B cell (primary cell): ENCODE measurements at regions not wholly inside any gene's neighbourhood (a gene's known extent, or its start where the extent isn't known, plus 50 kb on each side); places are given as distances from the start of the nearest gene placed in this dataset.

ENCODE experiments used
- ATAC-seq: fragments of 200-7000 bp; cut with Tn5 transposase; one replicate; pipeline ENCODE4 v1.10.0; 2021; ENCODE audit warnings: low read depth, mild to moderate bottlenecking, moderate number of reproducible peaks, moderate library complexity
- CTCF ChIA-PET: fragments of 350-600 bp; sonication (Branson Sonifier 250); formaldehyde crosslinking; loops from one replicate; lab custom pipeline; 2021; ENCODE audit warnings: antibody characterized with exemption, inconsistent platforms; lab: Charles Lee
- POLR2A ChIA-PET: fragments of 350-600 bp; sonication (Branson Sonifier 250); formaldehyde crosslinking; loops from one replicate; lab custom pipeline; 2021; ENCODE audit warnings: antibody characterized with exemption; lab: Charles Lee
- DNase-seq: peaks from one replicate; pipeline ENCODE4 v3.0.0; 2013
- H2AFZ ChIP-seq: 2 replicates; pipeline ENCODE4 v1.6.1; 2012; ENCODE audit warnings: mild to moderate bottlenecking, low read depth, low read length; ENCODE audit not compliant: insufficient read depth, poor library complexity, severe bottlenecking
- H3K27ac ChIP-seq, 2 donors: 1 replicate in 1 of 2; 2 replicates in 1 of 2; pipeline ENCODE4 v1.5.1; 2012 to 2013; ENCODE audit warnings: low read length in 2 of 2, mild to moderate bottlenecking in 2 of 2, moderate library complexity in 1 of 2
- H3K27me3 ChIP-seq, 4 experiments: fragments of 200-600 bp in 1 of 4; sonication (generic) in 1 of 4; replicated peaks in 1 of 4; 1 replicate in 2 of 4; 2 replicates in 2 of 4; pipeline versions ENCODE4 v1.6.1 to v1.7.0; 2013 to 2016; ENCODE audit warnings: low read length in 3 of 4, mild to moderate bottlenecking in 2 of 4, mixed read lengths in 1 of 4, moderate library complexity in 1 of 4; ENCODE audit not compliant: insufficient read depth in 4 of 4, control insufficient read depth in 3 of 4; ENCODE audit errors: control extremely low read depth in 1 of 4
- H3K36me3 ChIP-seq, 2 experiments: replicated peaks in 1 of 2; 1 replicate in 1 of 2; 2 replicates in 1 of 2; pipeline versions ENCODE4 v1.6.1 to v1.7.1; 2013; ENCODE audit warnings: low read length in 1 of 2; ENCODE audit not compliant: insufficient read depth in 2 of 2, control insufficient read depth in 1 of 2; ENCODE audit errors: control extremely low read depth in 1 of 2, extremely low read depth in 1 of 2
- H3K4me1 ChIP-seq, 2 donors: fragments of 200-600 bp in 1 of 2; sonication (generic) in 1 of 2; 1 replicate in 1 of 2; 2 replicates in 1 of 2; pipeline versions ENCODE4 v1.5.1 to v1.6.1; 2013 to 2017; ENCODE audit warnings: low read length in 2 of 2; ENCODE audit not compliant: control insufficient read depth in 2 of 2, insufficient read depth in 2 of 2
- H3K4me2 ChIP-seq: replicated peaks from 2 replicates; pipeline ENCODE3; 2012; ENCODE audit warnings: mild to moderate bottlenecking, low read depth, low read length; ENCODE audit not compliant: poor library complexity, severe bottlenecking
- H3K4me3 ChIP-seq, 5 experiments: fragments of 200-600 bp in 1 of 5; sonication (generic) in 1 of 5; 1 replicate in 3 of 5; 2 replicates in 2 of 5; pipeline versions ENCODE4 v1.5.1 to v1.7.0; 2011 to 2016; ENCODE audit warnings: low read length in 4 of 5, mild to moderate bottlenecking in 4 of 5, low read depth in 2 of 5, control low read depth in 1 of 5, moderate library complexity in 1 of 5; ENCODE audit not compliant: insufficient read depth in 1 of 5; ENCODE audit errors: control extremely low read depth in 1 of 5, extremely low read depth in 1 of 5
- H3K79me2 ChIP-seq: fragments of 200-600 bp; sonication (generic); one replicate; pipeline ENCODE4 v1.6.0; 2016; ENCODE audit warnings: low read length; ENCODE audit not compliant: control insufficient read depth, insufficient read depth
- H3K9ac ChIP-seq: fragments of 200-600 bp; sonication (generic); 2 replicates; pipeline ENCODE4 v1.6.1; 2017; ENCODE audit warnings: mild to moderate bottlenecking, low read length, moderate library complexity
- H3K9me3 ChIP-seq, 3 donors: one replicate each; pipeline versions ENCODE4 v1.6.1 to v1.7.1; 2013; ENCODE audit warnings: low read length in 2 of 3; ENCODE audit not compliant: control insufficient read depth in 2 of 3, insufficient read depth in 1 of 3; ENCODE audit errors: control extremely low read depth in 1 of 3
- H4K20me1 ChIP-seq: 2 replicates; pipeline ENCODE4 v1.6.0; 2012; ENCODE audit warnings: mild to moderate bottlenecking, low read length; ENCODE audit not compliant: insufficient read depth, control insufficient read depth, poor library complexity, severe bottlenecking
- H3K27ac Mint-ChIP-seq: one replicate; pipeline ENCODE4 v1.8.0; 2021; ENCODE audit warnings: mixed read lengths
- H3K27me3 Mint-ChIP-seq: one replicate; pipeline ENCODE4 v1.8.0; 2021; ENCODE audit warnings: mixed read lengths
- H3K4me1 Mint-ChIP-seq: one replicate; pipeline ENCODE4 v1.8.0; 2021; ENCODE audit warnings: mixed read lengths
- H3K4me3 Mint-ChIP-seq: one replicate; pipeline ENCODE4 v1.8.0; 2021; ENCODE audit warnings: mixed read lengths
- H3K9me3 Mint-ChIP-seq: one replicate; pipeline ENCODE4 v1.8.0; 2022; ENCODE audit warnings: mixed read lengths; ENCODE audit not compliant: insufficient read depth
- EZH2 ChIP-seq: IDR thresholded peaks from 2 replicates; pipeline ENCODE4 v1.6.1; 2012; ENCODE audit warnings: borderline replicate concordance, low read depth, mild to moderate bottlenecking, moderate library complexity, low read length; ENCODE audit not compliant: insufficient read depth, poor library complexity, severe bottlenecking
- WGBS: methylation state at CpG from one replicate; pipeline ENCODE4 v1.1.5; 2013; ENCODE audit warnings: missing lambda C conversion rate; ENCODE audit not compliant: insufficient coverage; 5-methylcytosine and 5-hydroxymethylcytosine counted together
- intact Hi-C: fragments of 100-400 bp; cut with micrococcal nuclease; formaldehyde crosslinking; loops from one replicate; pipeline ENCODE4 v1.10.0; 2022
- TF ChIP-seq, protein P1 (sequence below): fragments of 200-600 bp; IDR thresholded peaks from one replicate; pipeline ENCODE4 v1.8.0; 2022; ENCODE audit warnings: antibody characterized with exemption, mild to moderate bottlenecking

DNA sequence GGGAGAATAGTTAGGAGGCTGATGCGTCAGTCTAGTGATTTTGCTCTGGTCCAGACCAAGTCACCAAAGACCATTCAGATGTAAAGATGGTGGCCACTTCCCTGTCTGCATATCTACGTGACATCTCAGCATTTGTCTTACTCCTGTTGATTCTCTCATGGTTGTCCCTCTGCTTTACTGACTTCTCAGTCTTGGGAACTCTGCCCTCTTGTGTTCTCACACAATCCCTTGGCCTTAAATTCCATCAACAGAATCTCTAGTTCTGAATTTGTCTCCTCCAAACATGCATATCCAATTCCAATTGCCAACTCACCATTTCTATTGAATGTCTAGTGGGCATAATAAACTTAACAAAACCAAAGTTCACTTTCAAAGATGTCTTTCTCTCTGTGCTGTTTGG, 147.8 kb downstream of the SLC24A2 start:
- no peaks in the 10 kb centered on the region for H3K4me1 Mint-ChIP-seq

DNA sequence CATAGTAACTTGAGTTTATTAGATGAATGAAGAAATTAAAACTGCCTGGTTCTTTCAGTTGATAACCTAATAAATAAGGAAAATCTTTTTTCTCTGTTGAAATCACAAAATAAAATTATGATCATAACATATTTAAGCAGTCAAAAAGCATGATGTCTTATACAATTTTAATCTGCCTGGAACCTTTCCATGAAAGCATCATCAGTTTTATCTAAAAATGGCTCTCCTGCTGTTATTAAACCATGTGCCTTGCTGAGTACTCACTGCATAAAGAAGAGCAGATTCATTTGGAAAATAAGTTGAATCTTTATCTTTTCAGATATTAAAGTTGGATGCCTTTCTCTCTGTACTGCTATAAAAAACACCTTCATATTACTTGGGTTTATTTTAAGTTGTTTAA, 148.8 kb downstream of the SLC24A2 start:
- Histone ChIP-seq H2AFZ (no peak overlapping the region), H3K4me3 (no peak overlapping the region), H3K9me3 (no peaks in the 10 kb centered on the region), H3K4me1 (no peaks in the 10 kb centered on the region), H3K27me3 (no peaks in the 10 kb centered on the region), H4K20me1 (no peaks in the 10 kb centered on the region), H3K79me2 (no peaks in the 10 kb centered on the region), H3K4me2 (no peak overlapping the region), H3K9ac (no peak overlapping the region), H3K27ac (no peak overlapping the region), H3K36me3 (no peaks in the 10 kb centered on the region)
- ATAC-seq = no peak
- Mint-ChIP-seq H3K4me1 (no peaks in the 10 kb centered on the region), H3K27me3 (peaks cover 5% of the 10 kb centered on the region), H3K4me3 (no peak overlapping the region), H3K27ac (no peak overlapping the region), H3K9me3 (no peaks in the 10 kb centered on the region)
- intact Hi-C loops = no loop called here
- CTCF ChIA-PET = no interaction called here
- no peak for TF ChIP-seq EZH2
- TF ChIP-seq, protein P1, sequence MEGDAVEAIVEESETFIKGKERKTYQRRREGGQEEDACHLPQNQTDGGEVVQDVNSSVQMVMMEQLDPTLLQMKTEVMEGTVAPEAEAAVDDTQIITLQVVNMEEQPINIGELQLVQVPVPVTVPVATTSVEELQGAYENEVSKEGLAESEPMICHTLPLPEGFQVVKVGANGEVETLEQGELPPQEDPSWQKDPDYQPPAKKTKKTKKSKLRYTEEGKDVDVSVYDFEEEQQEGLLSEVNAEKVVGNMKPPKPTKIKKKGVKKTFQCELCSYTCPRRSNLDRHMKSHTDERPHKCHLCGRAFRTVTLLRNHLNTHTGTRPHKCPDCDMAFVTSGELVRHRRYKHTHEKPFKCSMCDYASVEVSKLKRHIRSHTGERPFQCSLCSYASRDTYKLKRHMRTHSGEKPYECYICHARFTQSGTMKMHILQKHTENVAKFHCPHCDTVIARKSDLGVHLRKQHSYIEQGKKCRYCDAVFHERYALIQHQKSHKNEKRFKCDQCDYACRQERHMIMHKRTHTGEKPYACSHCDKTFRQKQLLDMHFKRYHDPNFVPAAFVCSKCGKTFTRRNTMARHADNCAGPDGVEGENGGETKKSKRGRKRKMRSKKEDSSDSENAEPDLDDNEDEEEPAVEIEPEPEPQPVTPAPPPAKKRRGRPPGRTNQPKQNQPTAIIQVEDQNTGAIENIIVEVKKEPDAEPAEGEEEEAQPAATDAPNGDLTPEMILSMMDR = no peak
- POLR2A ChIA-PET = no interaction called here
- no peak for DNase-seq

More for the DNA sequence above, 147.8 kb downstream of the SLC24A2 start:
- H3K27me3 Mint-ChIP-seq = peaks cover 5% of the 10 kb centered on the region
- no peak overlapping the region for H3K9ac ChIP-seq
- no peak overlapping the region for H3K27ac ChIP-seq
- WGBS = 91% methylated on average over 2 of the region's 2 CpGs
- ATAC-seq (no peak), DNase-seq (no peak)
- H2AFZ ChIP-seq = no peak overlapping the region
- no peak overlapping the region for H3K4me3 Mint-ChIP-seq
- no peak overlapping the region for H3K4me3 ChIP-seq
- H3K4me2 ChIP-seq = no peak overlapping the region
- H3K4me1 ChIP-seq = no peaks in the 10 kb centered on the region
- no peaks in the 10 kb centered on the region for H3K27me3 ChIP-seq
- TF ChIP-seq EZH2 = no peak
- TF ChIP-seq, protein P1 = no peak
- POLR2A ChIA-PET = no interaction called here
- no peak overlapping the region for H3K27ac Mint-ChIP-seq
- CTCF ChIA-PET = no interaction called here
- H3K79me2 ChIP-seq = no peaks in the 10 kb centered on the region
- H3K9me3 ChIP-seq = no peaks in the 10 kb centered on the region
- H3K9me3 Mint-ChIP-seq = no peaks in the 10 kb centered on the region
- H3K36me3 ChIP-seq = no peaks in the 10 kb centered on the region
- H4K20me1 ChIP-seq = no peaks in the 10 kb centered on the region
- intact Hi-C loops = no loop called here
